Ramos (cell line): ENCODE measurements at regions not wholly inside any gene's neighbourhood (a gene's known extent, or its start where the extent isn't known, plus 50 kb on each side); places are given as distances from the start of the nearest gene placed in this dataset.

ENCODE experiments used
- in situ Hi-C: fragments of 300-500 bp; cut with MboI; formaldehyde crosslinking; loops from one replicate; pipeline ENCODE4 v1.14.3; 2022; ENCODE audit warnings: low sequenced_read_pairs; ENCODE audit not compliant: unreplicated experiment

GRCh38 chr13:34421347-34421719, 520.7 kb upstream of the NBEA start:
- in situ Hi-C loops, result no loop called here

GRCh38 chr13:34421858-34422475, 520.1 kb upstream of the NBEA start:
- in situ Hi-C loops, result no loop called here

- in situ Hi-C loops, result no loop called here
Observed at GRCh38 chr13:34422956-34423355, 519.1 kb upstream of the NBEA start.

- in situ Hi-C loops, result no loop called here
Observed at GRCh38 chr13:34425327-34425949, 516.6 kb upstream of the NBEA start.

GRCh38 chr13:34428911-34429310, 513.2 kb upstream of the NBEA start:
- in situ Hi-C loops, result no loop called here

- in situ Hi-C loops, result no loop called here
Observed at GRCh38 chr13:34430294-34430693, 511.8 kb upstream of the NBEA start.

- in situ Hi-C loops, result no loop called here
Observed at GRCh38 chr13:34431827-34432581, 510.1 kb upstream of the NBEA start.

GRCh38 chr13:34435338-34435737, 506.7 kb upstream of the NBEA start:
- in situ Hi-C loops, result no loop called here

GRCh38 chr13:34437873-34438272, 504.2 kb upstream of the NBEA start:
- in situ Hi-C loops, result no loop called here

GRCh38 chr13:34452831-34453230, 489.2 kb upstream of the NBEA start:
- in situ Hi-C loops, result no loop called here

- in situ Hi-C loops, result no loop called here
Observed at GRCh38 chr13:34458756-34459715, 483.0 kb upstream of the NBEA start.

- in situ Hi-C loops, result no loop called here
Observed at GRCh38 chr13:34459856-34460255, 482.2 kb upstream of the NBEA start.

- in situ Hi-C loops, result no loop called here
Observed at GRCh38 chr13:34462843-34463242, 479.2 kb upstream of the NBEA start.

GRCh38 chr13:34464011-34464410, 478.1 kb upstream of the NBEA start:
- in situ Hi-C loops, result no loop called here

- in situ Hi-C loops, result no loop called here
Observed at GRCh38 chr13:34465423-34465922, 476.6 kb upstream of the NBEA start.

- in situ Hi-C loops, result no loop called here
Observed at GRCh38 chr13:34466301-34466700, 475.8 kb upstream of the NBEA start.

- in situ Hi-C loops, result no loop called here
Observed at GRCh38 chr13:34467450-34468083, 474.5 kb upstream of the NBEA start.

- in situ Hi-C loops, result no loop called here
Observed at GRCh38 chr13:34469196-34469986, 472.7 kb upstream of the NBEA start.
